Fibroblast of skin of scalp (primary cell): ENCODE measurements at regions not wholly inside any gene's neighbourhood (a gene's known extent, or its start where the extent isn't known, plus 50 kb on each side); places are given as distances from the start of the nearest gene placed in this dataset.
"Not testable (repeated sequence)": the region's sequence is repeated elsewhere in the genome, so short reads cannot be mapped to it uniquely, and the experiment has no call there.

Experiments used
- DNase-seq: peaks from one replicate; pipeline ENCODE4 v3.0.0-alpha.2; 2013

GRCh38 chrX:87236830-87237440 lies 280.7 kb upstream of the KLHL4 start:
- DNase-seq, result no peak

DNA sequence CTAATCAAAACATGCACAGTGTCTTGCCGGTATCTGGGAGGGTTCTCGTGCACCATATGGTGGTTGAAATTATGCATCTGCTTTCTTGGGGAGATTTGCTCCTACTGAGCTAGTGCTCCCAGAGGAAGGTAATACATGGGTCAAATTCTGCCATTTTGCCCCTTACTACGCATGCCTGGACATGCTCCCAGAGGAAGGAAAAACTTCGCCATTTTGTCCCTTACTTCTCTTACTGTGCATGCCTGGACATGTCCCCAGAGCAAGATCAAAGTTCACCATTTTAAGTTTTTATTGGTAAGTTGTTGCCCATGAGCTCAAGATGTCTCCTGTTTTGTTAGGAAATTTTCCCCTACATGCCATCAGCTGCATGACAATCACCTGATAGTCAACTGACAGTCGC lies 252.1 kb upstream of the KLHL4 start:
- no peak for DNase-seq

- no peak for DNase-seq
These were observed 245.1 kb upstream of the KLHL4 start for GRCh38 chrX:87272491-87272890.

DNA sequence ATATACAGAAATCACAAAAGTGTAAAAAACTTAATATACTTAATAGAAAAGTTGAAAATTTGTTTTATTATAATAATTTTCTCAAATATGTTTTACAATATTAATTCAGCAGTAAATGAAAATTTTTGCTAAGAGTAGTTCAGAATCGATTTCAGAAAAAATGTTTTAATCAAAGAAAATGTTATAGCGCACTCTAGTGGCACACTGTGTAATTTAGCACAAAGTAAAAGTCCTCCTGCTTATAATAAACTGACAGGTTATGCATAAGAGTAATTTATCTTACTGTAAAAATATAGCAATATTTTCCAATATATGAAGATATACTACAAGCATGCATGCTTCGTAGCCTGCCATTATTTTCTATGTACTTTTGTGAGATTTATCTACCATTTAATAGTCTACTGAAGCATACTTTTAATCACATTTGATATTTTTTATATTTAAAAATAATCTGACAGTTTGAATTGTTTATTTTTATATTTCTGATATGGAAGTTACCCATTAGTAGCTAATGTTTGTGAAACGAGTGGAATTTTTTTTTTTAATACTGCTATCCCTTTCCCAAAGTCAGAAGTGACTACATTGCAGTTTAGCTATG lies 217.9 kb upstream of the KLHL4 start:
- DNase-seq, result peak; percentile 3

DNA sequence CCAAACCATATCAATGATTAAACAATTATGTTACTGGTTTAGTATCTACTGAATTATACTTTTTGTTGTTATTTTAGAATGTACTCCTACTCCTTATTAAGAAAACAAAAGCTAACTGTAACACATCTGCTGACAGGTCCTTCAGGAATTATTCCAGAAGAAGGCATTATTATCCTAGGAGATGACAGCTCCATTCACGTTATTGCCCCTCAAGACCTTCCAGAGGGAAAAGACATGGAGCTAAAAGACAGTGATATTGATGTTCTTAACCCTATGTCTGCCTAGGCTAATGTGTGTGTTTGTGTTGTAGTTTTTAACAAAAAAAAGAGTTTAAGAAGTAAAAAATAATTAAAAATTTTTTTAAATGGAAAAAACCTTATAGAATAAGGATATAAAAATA lies 206.8 kb upstream of the KLHL4 start:
- DNase-seq, result no peak

GRCh38 chrX:87327267-87327666 lies 190.3 kb upstream of the KLHL4 start:
- DNase-seq, result no peak

DNA sequence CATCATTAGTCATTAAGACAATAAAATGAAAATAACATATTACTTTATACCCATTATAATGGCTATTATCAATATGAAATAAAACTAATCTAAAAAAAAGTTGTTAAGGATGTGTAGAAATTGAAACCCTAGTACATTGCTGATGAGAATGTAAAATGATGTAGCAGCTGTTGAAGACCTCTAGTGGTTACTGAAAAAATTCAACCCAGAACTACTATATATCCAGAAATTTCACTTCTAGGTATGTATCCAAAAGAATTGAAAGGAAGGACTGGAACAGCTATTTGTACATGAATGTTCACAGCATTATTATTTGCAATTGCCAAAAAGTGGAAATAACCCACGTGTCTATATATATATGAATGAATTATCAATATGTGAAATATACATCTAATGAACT lies 180.3 kb upstream of the KLHL4 start:
- no peak for DNase-seq

GRCh38 chrX:87338510-87338909 lies 179.1 kb upstream of the KLHL4 start:
- DNase-seq, result no peak

GRCh38 chrX:87370865-87371264 lies 146.7 kb upstream of the KLHL4 start:
- no peak for DNase-seq

GRCh38 chrX:87374324-87374723 lies 143.3 kb upstream of the KLHL4 start:
- DNase-seq, result no peak

DNA sequence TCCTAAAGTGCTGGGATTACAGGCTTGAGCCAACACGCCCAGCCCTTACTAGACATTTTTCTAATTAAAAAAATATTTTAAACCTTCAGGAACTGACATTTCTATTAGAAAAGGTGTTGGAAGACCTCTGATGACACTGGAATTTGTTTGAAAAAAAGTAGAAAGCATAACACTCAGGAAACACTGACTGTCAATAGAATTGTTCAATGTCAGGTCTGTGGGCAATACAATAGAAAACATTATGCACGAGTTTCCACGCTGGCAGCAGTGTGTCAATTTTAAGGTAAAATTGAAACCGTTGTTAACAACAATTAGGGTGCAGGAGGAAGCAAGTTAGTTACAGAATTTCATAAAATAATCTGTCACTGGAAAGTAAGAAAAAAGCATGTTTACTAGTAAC lies 140.7 kb upstream of the KLHL4 start:
- no peak for DNase-seq

DNA sequence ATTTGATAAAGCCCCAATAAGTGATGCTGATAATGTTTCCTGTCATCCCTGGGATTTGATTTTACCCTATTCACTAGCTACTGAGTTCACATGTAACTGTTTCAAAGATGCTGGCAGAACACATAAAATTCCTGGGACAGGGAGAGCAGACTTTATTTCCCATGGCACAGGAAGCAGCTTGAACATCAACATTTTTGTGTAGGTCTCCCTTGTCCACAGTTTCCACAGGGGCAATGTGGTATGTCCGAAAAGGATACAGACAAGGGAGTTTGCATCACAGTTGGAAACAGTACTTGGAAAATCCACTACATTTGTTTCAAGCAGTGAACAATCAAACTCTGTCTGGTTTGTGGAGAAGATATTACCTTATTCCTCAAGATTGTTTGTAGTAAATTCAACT lies 129.2 kb upstream of the KLHL4 start:
- DNase-seq, result no peak

GRCh38 chrX:87391742-87392141 lies 125.9 kb upstream of the KLHL4 start:
- no peak for DNase-seq

GRCh38 chrX:87392369-87392768 lies 125.2 kb upstream of the KLHL4 start:
- DNase-seq, result no peak

- DNase-seq, result no peak
These were observed 120.3 kb upstream of the KLHL4 start for GRCh38 chrX:87397103-87397886.

- no peak for DNase-seq
These were observed 115.3 kb upstream of the KLHL4 start for GRCh38 chrX:87402256-87402655.

GRCh38 chrX:87403551-87403950 lies 114.1 kb upstream of the KLHL4 start:
- DNase-seq, result no peak

DNA sequence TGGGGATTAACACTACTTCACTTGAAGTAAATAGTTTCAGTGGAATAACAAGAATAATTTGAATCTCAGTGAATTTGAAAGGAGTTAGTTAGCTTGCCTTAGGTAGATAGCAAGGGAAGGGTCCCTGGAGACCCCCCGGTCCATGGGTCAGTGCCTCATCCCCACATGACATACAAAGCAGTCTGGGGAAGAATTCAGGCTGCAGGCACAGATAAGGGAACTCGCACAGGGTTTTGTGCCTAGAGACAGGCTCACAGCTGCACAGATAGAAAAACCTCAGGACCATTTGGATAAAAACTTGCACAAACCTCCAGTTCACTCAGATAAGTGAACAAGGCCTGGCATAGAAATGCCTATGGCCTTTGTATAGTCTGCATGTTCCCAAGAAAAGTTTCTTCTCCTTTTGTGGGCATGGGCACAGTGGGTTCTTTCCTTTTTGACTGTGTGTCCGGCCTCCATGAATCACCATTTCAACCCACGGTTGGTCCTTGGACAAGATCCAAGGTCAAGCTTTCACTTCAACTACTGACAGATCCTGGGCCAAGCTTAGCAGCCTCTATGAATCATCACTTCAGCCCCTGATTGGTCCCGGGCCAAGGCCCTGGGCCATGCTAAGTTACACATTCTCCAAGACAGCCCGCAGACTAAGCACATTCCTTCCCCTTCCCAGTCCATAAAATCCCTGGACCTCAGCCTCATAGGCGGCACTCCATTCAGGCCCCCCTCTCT lies 108.3 kb upstream of the KLHL4 start:
- peak; percentile 68 for DNase-seq

DNA sequence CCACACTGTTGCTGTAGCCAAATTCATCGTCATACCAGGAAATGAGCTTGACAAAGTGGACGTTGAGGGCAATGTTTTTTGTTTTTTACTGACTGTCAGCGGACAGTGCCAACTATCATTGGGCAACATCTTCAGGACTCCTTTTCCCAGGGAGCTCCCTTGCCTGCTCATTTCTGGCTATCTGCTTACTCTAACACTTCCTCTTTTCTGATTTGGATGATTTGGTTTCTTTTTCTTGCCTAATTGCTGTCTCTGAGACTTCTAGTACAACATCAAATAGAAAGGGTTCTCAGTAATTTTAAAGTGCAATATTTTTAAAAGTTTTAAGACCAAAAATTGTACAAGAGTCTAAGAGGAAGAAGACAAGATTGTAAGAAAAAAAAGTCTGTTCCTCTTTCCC lies 92.0 kb upstream of the KLHL4 start:
- no peak for DNase-seq

- DNase-seq, result no peak
These were observed 83.0 kb upstream of the KLHL4 start for GRCh38 chrX:87434618-87435017.

- not testable (repeated sequence) for DNase-seq
These were observed 69.0 kb upstream of the KLHL4 start for GRCh38 chrX:87448613-87449012.

GRCh38 chrX:87465757-87466156 lies 51.8 kb upstream of the KLHL4 start:
- not testable (repeated sequence) for DNase-seq
